ENCODE measurements at regions not wholly inside any gene's neighbourhood (a gene's known extent, or its start where the extent isn't known, plus 50 kb on each side); places are given as distances from the start of the nearest gene placed in this dataset.

- no peak for DNase-seq
Measured at GRCh38 chr11:33615751-33616150, 84.9 kb downstream of the C11orf91 start.

GRCh38 chr11:33613404-33613803 lies 87.2 kb downstream of the C11orf91 start:
- no peak for DNase-seq

GRCh38 chr11:33610903-33611302 lies 89.7 kb downstream of the C11orf91 start:
- DNase-seq, result no peak

GRCh38 chr11:33608386-33608785 lies 92.2 kb downstream of the C11orf91 start:
- DNase-seq, result no peak

- DNase-seq, result no peak
Measured at GRCh38 chr11:33606762-33607161, 93.9 kb downstream of the C11orf91 start.

GRCh38 chr11:33605703-33606102 lies 94.9 kb downstream of the C11orf91 start:
- no peak for DNase-seq

- no peak for DNase-seq
Measured at GRCh38 chr11:33598426-33599069, 102.1 kb downstream of the C11orf91 start.

- DNase-seq, result no peak
Measured at GRCh38 chr11:33594188-33594587, 106.4 kb downstream of the C11orf91 start.

- no peak for DNase-seq
Measured at GRCh38 chr11:33590441-33590840, 110.2 kb downstream of the C11orf91 start.

GRCh38 chr11:33588056-33588455 lies 112.6 kb downstream of the C11orf91 start:
- no peak for DNase-seq

- no peak for DNase-seq
Measured at GRCh38 chr11:33585586-33586209, 114.9 kb downstream of the C11orf91 start.

- no peak for DNase-seq
Measured at GRCh38 chr11:33582636-33583325, 117.8 kb downstream of the C11orf91 start.

GRCh38 chr11:33579101-33579500 lies 121.5 kb downstream of the C11orf91 start:
- no peak for DNase-seq

- no peak for DNase-seq
Measured at GRCh38 chr11:33577204-33577603, 123.4 kb downstream of the C11orf91 start.

GRCh38 chr11:33575311-33575710 lies 125.3 kb downstream of the C11orf91 start:
- no peak for DNase-seq

- no peak for DNase-seq
Measured at GRCh38 chr11:33574331-33574730, 126.3 kb downstream of the C11orf91 start.

- no peak for DNase-seq
Measured at GRCh38 chr11:33569333-33569732, 131.3 kb downstream of the C11orf91 start.

- DNase-seq, result no peak
Measured at GRCh38 chr11:33567004-33567403, 133.6 kb downstream of the C11orf91 start.

- DNase-seq, result no peak
Measured at GRCh38 chr11:33564856-33565453, 135.7 kb downstream of the C11orf91 start.

GRCh38 chr11:33560729-33561128 lies 139.9 kb downstream of the C11orf91 start:
- DNase-seq, result no peak

- no peak for DNase-seq
Measured at GRCh38 chr11:33559567-33559966, 141.1 kb downstream of the C11orf91 start.

- DNase-seq, result no peak
Measured at GRCh38 chr11:33558097-33558496, 142.5 kb downstream of the C11orf91 start.

GRCh38 chr11:33557201-33557600 lies 143.4 kb downstream of the C11orf91 start:
- no peak for DNase-seq

GRCh38 chr11:33554219-33554618 lies 146.4 kb downstream of the C11orf91 start:
- no peak for DNase-seq

All from CD4-positive, alpha-beta T cell treated with Interleukin-17A for 4 hours (primary cell).